ENCODE measurements at regions not wholly inside any gene's neighbourhood (a gene's known extent, or its start where the extent isn't known, plus 50 kb on each side); places are given as distances from the start of the nearest gene placed in this dataset.

DNA sequence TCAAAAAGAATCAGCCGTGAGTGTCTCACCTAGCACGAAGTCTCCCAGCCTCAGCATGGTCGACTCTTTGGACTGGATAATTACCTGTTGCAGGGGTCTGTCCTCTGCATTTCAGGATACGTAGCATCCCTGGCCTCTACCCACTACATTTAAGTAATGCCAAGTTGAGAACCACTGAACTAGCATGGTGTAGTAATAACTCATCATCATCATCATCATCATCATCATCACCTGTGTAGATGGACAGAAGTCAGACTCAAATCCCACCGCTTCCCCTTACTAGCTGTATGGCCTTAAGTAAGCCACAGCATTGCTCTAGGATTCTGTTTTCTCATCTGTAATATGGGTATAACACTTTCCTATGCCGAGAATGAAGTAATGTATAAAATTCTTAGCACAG, 373.1 kb upstream of the XYLT1 start:
- H3K4me3 ChIP-seq: no peak overlapping the region
- no peak for TF ChIP-seq POLR2AphosphoS5 (IDR thresholded peaks at IDR 0.05)
- no peak for TF ChIP-seq EP300 (IDR thresholded peaks at IDR 0.05; ENCODE audit: low read depth)
- no peak for TF ChIP-seq POLR2A (IDR thresholded peaks at IDR 0.05)
- TF ChIP-seq, protein P1, sequence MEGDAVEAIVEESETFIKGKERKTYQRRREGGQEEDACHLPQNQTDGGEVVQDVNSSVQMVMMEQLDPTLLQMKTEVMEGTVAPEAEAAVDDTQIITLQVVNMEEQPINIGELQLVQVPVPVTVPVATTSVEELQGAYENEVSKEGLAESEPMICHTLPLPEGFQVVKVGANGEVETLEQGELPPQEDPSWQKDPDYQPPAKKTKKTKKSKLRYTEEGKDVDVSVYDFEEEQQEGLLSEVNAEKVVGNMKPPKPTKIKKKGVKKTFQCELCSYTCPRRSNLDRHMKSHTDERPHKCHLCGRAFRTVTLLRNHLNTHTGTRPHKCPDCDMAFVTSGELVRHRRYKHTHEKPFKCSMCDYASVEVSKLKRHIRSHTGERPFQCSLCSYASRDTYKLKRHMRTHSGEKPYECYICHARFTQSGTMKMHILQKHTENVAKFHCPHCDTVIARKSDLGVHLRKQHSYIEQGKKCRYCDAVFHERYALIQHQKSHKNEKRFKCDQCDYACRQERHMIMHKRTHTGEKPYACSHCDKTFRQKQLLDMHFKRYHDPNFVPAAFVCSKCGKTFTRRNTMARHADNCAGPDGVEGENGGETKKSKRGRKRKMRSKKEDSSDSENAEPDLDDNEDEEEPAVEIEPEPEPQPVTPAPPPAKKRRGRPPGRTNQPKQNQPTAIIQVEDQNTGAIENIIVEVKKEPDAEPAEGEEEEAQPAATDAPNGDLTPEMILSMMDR (IDR thresholded peaks at IDR 0.05): no peak
- no peak overlapping the region for H3K27ac ChIP-seq
- H3K9me3 ChIP-seq: no peaks in the 10 kb centered on the region
- H3K27me3 ChIP-seq: no peaks in the 10 kb centered on the region
- no peaks in the 10 kb centered on the region for H3K4me1 ChIP-seq
- in situ Hi-C loops (cut with MboI; ENCODE audit: low pct_ligation_motif_present in 1 of 4, low pct_unique_long_range_greater_than_20kb in 1 of 4, low sequenced_read_pairs in 3 of 4) (no loop called here), intact Hi-C loops (cut with DNase I; ENCODE audit: low total_unique reads) (no loop called here)
- H3K36me3 ChIP-seq: no peaks in the 10 kb centered on the region
- 88 to 94% methylated on average over 3 to 6 of the region's 6 CpGs for WGBS, 2 donors (ENCODE audit: low coverage in 1 of 2)
- DNase-seq: no peak

DNA sequence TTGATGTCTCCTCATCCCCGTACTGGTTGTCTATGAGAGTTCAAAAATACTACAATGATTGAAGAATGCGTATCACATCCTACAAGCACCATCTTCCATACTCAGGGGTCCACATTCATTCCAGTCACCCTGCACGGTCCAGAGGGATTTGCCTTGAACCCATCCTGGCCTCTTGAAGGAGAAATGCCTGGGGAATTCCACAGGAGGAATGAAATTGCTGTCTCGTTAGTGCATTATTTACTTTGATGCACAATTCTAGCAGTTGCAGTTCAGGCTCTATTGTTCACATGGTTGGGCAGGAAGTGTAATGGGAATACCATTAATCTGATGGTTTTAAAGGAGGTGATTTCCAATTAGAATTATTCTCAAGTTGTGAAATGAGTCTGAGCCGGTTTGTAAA, 369.1 kb upstream of the XYLT1 start:
- WGBS, 2 donors (ENCODE audit: low coverage in 1 of 2): 35 to 64% methylated on average over 2 to 5 of the region's 5 CpGs
- Histone ChIP-seq H3K4me1 (no peaks in the 10 kb centered on the region), H3K27me3 (no peaks in the 10 kb centered on the region), H3K4me3 (no peak overlapping the region), H3K9me3 (no peaks in the 10 kb centered on the region), H3K36me3 (no peaks in the 10 kb centered on the region), H3K27ac (no peak overlapping the region)
- DNase-seq: no peak
- intact Hi-C loops (cut with DNase I; ENCODE audit: low total_unique reads) (no loop called here), in situ Hi-C loops (cut with MboI; ENCODE audit: low pct_ligation_motif_present in 1 of 4, low pct_unique_long_range_greater_than_20kb in 1 of 4, low sequenced_read_pairs in 3 of 4) (no loop called here)
- TF ChIP-seq EP300 (IDR thresholded peaks at IDR 0.05; ENCODE audit: low read depth) (no peak), POLR2A (IDR thresholded peaks at IDR 0.05) (no peak), POLR2AphosphoS5 (IDR thresholded peaks at IDR 0.05) (no peak)
- TF ChIP-seq, protein P1 (IDR thresholded peaks at IDR 0.05): no peak

DNA sequence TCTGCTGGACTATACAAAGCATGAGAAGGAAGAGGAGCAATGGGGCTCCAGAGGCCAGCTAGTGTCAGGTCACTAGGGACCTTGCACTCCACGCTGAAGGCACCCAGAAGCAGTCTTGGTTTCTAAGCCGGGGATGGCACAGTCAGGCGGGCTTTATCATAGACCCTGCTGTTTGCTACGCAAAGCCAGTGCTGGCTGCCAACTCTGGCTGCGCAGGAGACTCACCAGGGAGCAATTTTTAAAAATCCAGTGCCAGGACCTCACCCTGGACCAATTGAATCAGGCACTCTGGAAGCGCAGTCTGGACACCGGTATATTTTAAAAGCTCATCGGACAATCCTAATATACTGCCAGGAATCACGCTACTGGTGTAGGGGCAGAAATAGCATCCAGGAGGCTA, 368.5 kb upstream of the XYLT1 start:
- DNase-seq: no peak

DNA sequence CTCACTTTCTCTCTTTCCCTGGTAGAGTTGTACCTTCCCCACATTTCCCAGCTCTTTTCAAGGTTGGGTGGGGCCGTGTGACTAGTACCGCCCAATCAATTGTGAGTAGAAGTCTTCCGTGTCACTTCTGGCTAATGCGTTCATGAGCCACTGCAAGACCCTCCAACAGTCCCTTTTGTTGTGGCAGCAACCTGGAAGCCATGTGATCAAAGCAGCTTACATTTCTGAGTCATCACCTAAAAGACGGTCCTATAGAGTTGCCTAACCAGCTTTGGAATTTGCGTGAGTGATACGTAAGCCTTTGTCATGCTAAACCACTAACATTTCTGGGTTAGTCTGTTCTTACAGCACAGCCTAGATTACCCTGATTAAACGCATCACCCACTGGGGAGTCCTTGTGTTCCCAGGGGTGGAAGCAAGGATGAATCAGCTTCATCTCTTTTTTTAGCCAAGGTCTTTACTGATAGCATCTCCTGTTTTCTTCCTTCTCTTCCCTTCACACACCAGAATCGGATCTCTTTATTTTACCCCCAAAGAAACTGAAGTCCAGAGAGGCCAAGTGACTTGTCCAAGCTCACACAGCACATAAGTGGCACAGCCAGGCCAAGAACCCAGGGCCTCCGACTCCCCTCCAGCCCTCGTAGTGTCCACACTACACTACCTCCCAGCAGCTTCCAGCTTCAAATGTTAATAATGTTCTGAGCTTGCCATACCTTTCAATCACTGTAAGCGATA, 366.3 kb upstream of the XYLT1 start:
- in situ Hi-C loops (cut with MboI; ENCODE audit: low pct_ligation_motif_present in 1 of 4, low pct_unique_long_range_greater_than_20kb in 1 of 4, low sequenced_read_pairs in 3 of 4) (no loop called here), intact Hi-C loops (cut with DNase I; ENCODE audit: low total_unique reads) (no loop called here)
- 58 to 74% methylated on average over 7 to 12 of the region's 12 CpGs for WGBS, 2 donors (ENCODE audit: low coverage in 1 of 2)
- Histone ChIP-seq H3K27me3 (no peaks in the 10 kb centered on the region), H3K4me3 (no peak overlapping the region), H3K27ac (no peak overlapping the region), H3K36me3 (no peaks in the 10 kb centered on the region), H3K4me1 (no peaks in the 10 kb centered on the region), H3K9me3 (no peaks in the 10 kb centered on the region)
- TF ChIP-seq EP300 (IDR thresholded peaks at IDR 0.05; ENCODE audit: low read depth) (no peak), POLR2AphosphoS5 (IDR thresholded peaks at IDR 0.05) (no peak), POLR2A (IDR thresholded peaks at IDR 0.05) (no peak)
- TF ChIP-seq, protein P1 (IDR thresholded peaks at IDR 0.05): no peak
- DNase-seq: no peak

More for the DNA sequence above, 368.5 kb upstream of the XYLT1 start:
- 78% methylated on average over 9 of the region's 9 CpGs; no CpG with 5 or more reads in 1 of the 2 donors for WGBS, 2 donors (ENCODE audit: low coverage in 1 of 2)
- Histone ChIP-seq H3K4me1 (no peaks in the 10 kb centered on the region), H3K9me3 (no peaks in the 10 kb centered on the region), H3K27ac (no peak overlapping the region), H3K4me3 (no peak overlapping the region), H3K27me3 (no peaks in the 10 kb centered on the region), H3K36me3 (no peaks in the 10 kb centered on the region)
- in situ Hi-C loops (cut with MboI; ENCODE audit: low pct_ligation_motif_present in 1 of 4, low pct_unique_long_range_greater_than_20kb in 1 of 4, low sequenced_read_pairs in 3 of 4): no loop called here
- intact Hi-C loops (cut with DNase I; ENCODE audit: low total_unique reads): no loop called here
- TF ChIP-seq, protein P1 (IDR thresholded peaks at IDR 0.05): no peak
- TF ChIP-seq POLR2AphosphoS5 (IDR thresholded peaks at IDR 0.05): no peak
- TF ChIP-seq POLR2A (IDR thresholded peaks at IDR 0.05): no peak
- TF ChIP-seq EP300 (IDR thresholded peaks at IDR 0.05; ENCODE audit: low read depth): no peak
